ENCODE measurements at regions not wholly inside any gene's neighbourhood (a gene's known extent, or its start where the extent isn't known, plus 50 kb on each side); places are given as distances from the start of the nearest gene placed in this dataset.

DNA sequence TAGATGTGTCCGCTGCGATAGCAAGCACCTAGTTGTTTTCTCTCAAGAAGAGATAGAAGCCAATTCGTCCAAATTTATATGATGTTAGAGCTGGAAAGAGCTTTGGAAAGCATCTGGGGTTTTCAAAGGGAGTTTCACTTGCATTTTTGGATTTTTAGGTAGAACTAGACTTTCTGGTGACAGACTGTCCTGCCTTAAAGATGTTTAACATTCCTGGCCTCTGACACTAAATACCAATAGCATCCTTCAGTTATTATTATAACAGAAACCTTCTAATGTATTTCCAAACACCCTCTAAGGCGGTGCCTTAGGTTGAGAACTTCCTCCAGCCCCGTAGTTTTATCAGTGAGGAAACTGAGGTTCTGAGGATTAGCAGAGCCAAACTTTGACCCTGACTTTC, 305.3 kb downstream of the SATB1 start (continued):
- TF ChIP-seq, protein P1, sequence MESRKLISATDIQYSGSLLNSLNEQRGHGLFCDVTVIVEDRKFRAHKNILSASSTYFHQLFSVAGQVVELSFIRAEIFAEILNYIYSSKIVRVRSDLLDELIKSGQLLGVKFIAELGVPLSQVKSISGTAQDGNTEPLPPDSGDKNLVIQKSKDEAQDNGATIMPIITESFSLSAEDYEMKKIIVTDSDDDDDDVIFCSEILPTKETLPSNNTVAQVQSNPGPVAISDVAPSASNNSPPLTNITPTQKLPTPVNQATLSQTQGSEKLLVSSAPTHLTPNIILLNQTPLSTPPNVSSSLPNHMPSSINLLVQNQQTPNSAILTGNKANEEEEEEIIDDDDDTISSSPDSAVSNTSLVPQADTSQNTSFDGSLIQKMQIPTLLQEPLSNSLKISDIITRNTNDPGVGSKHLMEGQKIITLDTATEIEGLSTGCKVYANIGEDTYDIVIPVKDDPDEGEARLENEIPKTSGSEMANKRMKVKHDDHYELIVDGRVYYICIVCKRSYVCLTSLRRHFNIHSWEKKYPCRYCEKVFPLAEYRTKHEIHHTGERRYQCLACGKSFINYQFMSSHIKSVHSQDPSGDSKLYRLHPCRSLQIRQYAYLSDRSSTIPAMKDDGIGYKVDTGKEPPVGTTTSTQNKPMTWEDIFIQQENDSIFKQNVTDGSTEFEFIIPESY (IDR thresholded peaks at IDR 0.05; ENCODE audit: borderline replicate concordance, low read depth), result no peak
- TF ChIP-seq, protein P2, sequence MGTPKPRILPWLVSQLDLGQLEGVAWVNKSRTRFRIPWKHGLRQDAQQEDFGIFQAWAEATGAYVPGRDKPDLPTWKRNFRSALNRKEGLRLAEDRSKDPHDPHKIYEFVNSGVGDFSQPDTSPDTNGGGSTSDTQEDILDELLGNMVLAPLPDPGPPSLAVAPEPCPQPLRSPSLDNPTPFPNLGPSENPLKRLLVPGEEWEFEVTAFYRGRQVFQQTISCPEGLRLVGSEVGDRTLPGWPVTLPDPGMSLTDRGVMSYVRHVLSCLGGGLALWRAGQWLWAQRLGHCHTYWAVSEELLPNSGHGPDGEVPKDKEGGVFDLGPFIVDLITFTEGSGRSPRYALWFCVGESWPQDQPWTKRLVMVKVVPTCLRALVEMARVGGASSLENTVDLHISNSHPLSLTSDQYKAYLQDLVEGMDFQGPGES (IDR thresholded peaks at IDR 0.05; ENCODE audit: low read depth, low read length), result no peak
- TF ChIP-seq GATA2 (CRISPR knock-in tag; IDR thresholded peaks at IDR 0.05) (no peak), NFIC (IDR thresholded peaks at IDR 0.05; ENCODE audit: borderline replicate concordance) (no peak)
- TF ChIP-seq, protein P3, sequence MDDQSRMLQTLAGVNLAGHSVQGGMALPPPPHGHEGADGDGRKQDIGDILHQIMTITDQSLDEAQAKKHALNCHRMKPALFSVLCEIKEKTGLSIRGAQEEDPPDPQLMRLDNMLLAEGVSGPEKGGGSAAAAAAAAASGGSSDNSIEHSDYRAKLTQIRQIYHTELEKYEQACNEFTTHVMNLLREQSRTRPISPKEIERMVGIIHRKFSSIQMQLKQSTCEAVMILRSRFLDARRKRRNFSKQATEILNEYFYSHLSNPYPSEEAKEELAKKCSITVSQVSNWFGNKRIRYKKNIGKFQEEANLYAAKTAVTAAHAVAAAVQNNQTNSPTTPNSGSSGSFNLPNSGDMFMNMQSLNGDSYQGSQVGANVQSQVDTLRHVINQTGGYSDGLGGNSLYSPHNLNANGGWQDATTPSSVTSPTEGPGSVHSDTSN (IDR thresholded peaks at IDR 0.05), result no peak

DNA sequence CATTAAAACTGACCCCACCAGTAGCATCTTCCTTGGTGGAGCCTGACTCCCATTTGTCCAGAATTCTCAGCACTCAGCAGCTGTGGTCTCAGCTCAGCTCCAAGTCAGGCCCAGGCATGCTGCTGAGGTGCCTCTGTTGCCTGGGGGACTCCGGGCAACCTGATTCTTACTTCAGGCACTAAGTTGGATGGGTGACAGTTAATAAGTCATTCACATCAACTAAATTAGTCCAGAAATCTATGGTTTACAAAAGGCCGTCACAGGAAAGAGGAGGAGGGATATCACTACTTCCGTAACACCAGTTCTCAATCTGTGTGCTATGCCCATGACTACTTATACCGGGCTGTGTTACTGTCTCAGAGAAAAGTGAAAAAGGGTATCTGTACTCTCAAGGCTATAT, 310.2 kb downstream of the SATB1 start:
- TF ChIP-seq, protein P2 (IDR thresholded peaks at IDR 0.05; ENCODE audit: low read depth, low read length), result no peak
- TF ChIP-seq RAD21 (IDR thresholded peaks at IDR 0.05; ENCODE audit: low read length) (no peak), SMC3 (IDR thresholded peaks at IDR 0.05; ENCODE audit: low read depth, low read length) (no peak), RCOR1 (IDR thresholded peaks at IDR 0.05; ENCODE audit: low read length) (no peak), ELF1 (IDR thresholded peaks at IDR 0.05) (no peak), EP300 (IDR thresholded peaks at IDR 0.05; ENCODE audit: borderline replicate concordance in 1 of 2, low read depth in 1 of 2, low read length in 1 of 2) (no peak), TEAD4 (IDR thresholded peaks at IDR 0.05; ENCODE audit: borderline replicate concordance, insufficient read depth) (no peak), YY1 (IDR thresholded peaks at IDR 0.05; ENCODE audit: low read depth) (no peak), MXI1 (IDR thresholded peaks at IDR 0.05; ENCODE audit: low read depth, low read length) (no peak), TCF12 (IDR thresholded peaks at IDR 0.05) (no peak), SIN3A (IDR thresholded peaks at IDR 0.05; ENCODE audit: borderline replicate concordance, low read depth, low read length) (no peak)
- TF ChIP-seq, protein P4, sequence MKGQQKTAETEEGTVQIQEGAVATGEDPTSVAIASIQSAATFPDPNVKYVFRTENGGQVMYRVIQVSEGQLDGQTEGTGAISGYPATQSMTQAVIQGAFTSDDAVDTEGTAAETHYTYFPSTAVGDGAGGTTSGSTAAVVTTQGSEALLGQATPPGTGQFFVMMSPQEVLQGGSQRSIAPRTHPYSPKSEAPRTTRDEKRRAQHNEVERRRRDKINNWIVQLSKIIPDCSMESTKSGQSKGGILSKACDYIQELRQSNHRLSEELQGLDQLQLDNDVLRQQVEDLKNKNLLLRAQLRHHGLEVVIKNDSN (IDR thresholded peaks at IDR 0.05; ENCODE audit: borderline replicate concordance, low read depth), result no peak
- Histone ChIP-seq H3F3A (replicated peaks; ENCODE audit: insufficient read depth) (no peaks in the 10 kb centered on the region), H3K79me2 (ENCODE audit: insufficient read depth) (no peaks in the 10 kb centered on the region), H3K27me3 (ENCODE audit: insufficient read depth) (no peaks in the 10 kb centered on the region), H3K36me3 (replicated peaks in 1 of 2; ENCODE audit: control insufficient read depth in 1 of 2, insufficient read depth in 2 of 2, low read length in 1 of 2) (no peaks in the 10 kb centered on the region), H3K9me3 (no peaks in the 10 kb centered on the region), H3K9ac (no peak overlapping the region), H2AFZ (ENCODE audit: low read depth) (no peak overlapping the region), H3K4me1 (ENCODE audit: control insufficient read depth in 1 of 2, insufficient read depth in 2 of 2, low read depth in 1 of 2, low read length in 1 of 2) (peaks cover 0 to 25% of the 10 kb centered on the region in 2 experiments; a peak in 2 of 4 replicates), H4K20me1 (ENCODE audit: insufficient read depth) (no peaks in the 10 kb centered on the region), H3K4me2 (no peak overlapping the region), H3K4me3 (ENCODE audit: low read depth in 2 of 2, low read length in 1 of 2) (no peak overlapping the region), H3K27ac (ENCODE audit: low read depth in 2 of 2, low read length in 1 of 2) (peak overlapping the region in 1 of 2 experiments; percentile 30; a peak in 2 of 4 replicates), H3K9me2 (no peaks in the 10 kb centered on the region)
- CTCF ChIA-PET, result interaction anchor here (2.3 kb wide), 1 partner anchor 11 kb away, joined by 17 read pairs; no protein-coding TSS in a partner anchor
- DNase-seq, result no peak
- POLR2A ChIA-PET, result no interaction called here
- 95% methylated on average over 4 of the region's 4 CpGs for WGBS (ENCODE audit: low lambda C conversion rate)

Data from SK-N-SH (cell line).